Sigmoid colon (tissue), 4 donors: ENCODE measurements at regions not wholly inside any gene's neighbourhood (a gene's known extent, or its start where the extent isn't known, plus 50 kb on each side); places are given as distances from the start of the nearest gene placed in this dataset.

ENCODE experiments used
- EP300 ChIP-seq, 4 donors: sonication (generic); formaldehyde crosslinking; IDR thresholded peaks; one replicate each; pipeline ENCODE4 v1.6.1; 2017; ENCODE audit warnings: antibody characterized with exemption in 4 of 4
- POLR2A ChIP-seq, 2 donors: fragments of 450-650 bp; IDR thresholded peaks; one replicate each; pipeline ENCODE4 v1.6.1; 2016; ENCODE audit warnings: antibody characterized with exemption in 2 of 2, mild to moderate bottlenecking in 2 of 2, moderate library complexity in 2 of 2
- POLR2AphosphoS5 ChIP-seq, 4 donors: sonication (generic); formaldehyde crosslinking; IDR thresholded peaks; one replicate each; pipeline ENCODE4 v1.6.1; 2017; ENCODE audit warnings: antibody characterized with exemption in 4 of 4
- TF ChIP-seq, protein P1 (sequence below), 4 experiments: fragments of 450-650 bp in 3 of 4; fragments of 200-600 bp in 1 of 4; IDR thresholded peaks; one replicate each; pipeline ENCODE4 v1.5.1; 2016 to 2019; ENCODE audit warnings: antibody characterized with exemption in 4 of 4, mild to moderate bottlenecking in 3 of 4, moderate library complexity in 2 of 4

DNA sequence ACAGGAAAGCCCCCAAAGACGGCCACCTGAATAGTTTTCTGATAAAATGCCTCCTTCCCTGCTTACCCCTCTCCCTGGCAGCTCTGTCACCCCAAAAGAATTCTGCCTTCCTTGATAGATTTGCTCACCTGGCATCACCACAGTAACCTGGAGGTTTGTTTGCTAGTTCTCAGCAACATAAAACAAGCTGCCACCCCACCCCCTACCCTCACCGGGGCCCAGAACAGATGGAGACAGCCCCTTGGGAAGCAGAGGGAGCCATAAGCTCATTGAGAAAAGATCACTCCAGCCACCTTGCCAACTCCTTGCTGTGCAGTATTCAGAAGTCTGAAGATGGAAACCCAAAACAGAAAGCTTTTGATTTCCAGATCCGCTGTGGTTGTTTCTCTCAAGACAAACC is 108.6 kb downstream of the DHX15 start:
- TF ChIP-seq POLR2A (IDR thresholded peaks at IDR 0.05) (no peak), POLR2AphosphoS5 (IDR thresholded peaks at IDR 0.05) (no peak), EP300 (IDR thresholded peaks at IDR 0.05) (no peak)
- TF ChIP-seq, protein P1, sequence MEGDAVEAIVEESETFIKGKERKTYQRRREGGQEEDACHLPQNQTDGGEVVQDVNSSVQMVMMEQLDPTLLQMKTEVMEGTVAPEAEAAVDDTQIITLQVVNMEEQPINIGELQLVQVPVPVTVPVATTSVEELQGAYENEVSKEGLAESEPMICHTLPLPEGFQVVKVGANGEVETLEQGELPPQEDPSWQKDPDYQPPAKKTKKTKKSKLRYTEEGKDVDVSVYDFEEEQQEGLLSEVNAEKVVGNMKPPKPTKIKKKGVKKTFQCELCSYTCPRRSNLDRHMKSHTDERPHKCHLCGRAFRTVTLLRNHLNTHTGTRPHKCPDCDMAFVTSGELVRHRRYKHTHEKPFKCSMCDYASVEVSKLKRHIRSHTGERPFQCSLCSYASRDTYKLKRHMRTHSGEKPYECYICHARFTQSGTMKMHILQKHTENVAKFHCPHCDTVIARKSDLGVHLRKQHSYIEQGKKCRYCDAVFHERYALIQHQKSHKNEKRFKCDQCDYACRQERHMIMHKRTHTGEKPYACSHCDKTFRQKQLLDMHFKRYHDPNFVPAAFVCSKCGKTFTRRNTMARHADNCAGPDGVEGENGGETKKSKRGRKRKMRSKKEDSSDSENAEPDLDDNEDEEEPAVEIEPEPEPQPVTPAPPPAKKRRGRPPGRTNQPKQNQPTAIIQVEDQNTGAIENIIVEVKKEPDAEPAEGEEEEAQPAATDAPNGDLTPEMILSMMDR (IDR thresholded peaks at IDR 0.05) = no peak
